ENCODE measurements at regions not wholly inside any gene's neighbourhood (a gene's known extent, or its start where the extent isn't known, plus 50 kb on each side); places are given as distances from the start of the nearest gene placed in this dataset.
A peak's percentile ranks its signal among the peaks of the same experiment; 100 is the strongest.
"Not testable (repeated sequence)": the region's sequence is repeated elsewhere in the genome, so short reads cannot be mapped to it uniquely, and the experiment has no call there.

GRCh38 chr11:71707083-71707482 is 124.4 kb upstream of the KRTAP5-11 start:
- H3K4me1 Mint-ChIP-seq (ENCODE audit: low read depth); H3K4me3 Mint-ChIP-seq; H3K36me3 Mint-ChIP-seq (ENCODE audit: low read depth); DNase-seq (ENCODE audit: low spot score); H3K27me3 Mint-ChIP-seq (ENCODE audit: low read depth); H3K27ac Mint-ChIP-seq; H3K9me3 Mint-ChIP-seq: not testable (repeated sequence)

DNA sequence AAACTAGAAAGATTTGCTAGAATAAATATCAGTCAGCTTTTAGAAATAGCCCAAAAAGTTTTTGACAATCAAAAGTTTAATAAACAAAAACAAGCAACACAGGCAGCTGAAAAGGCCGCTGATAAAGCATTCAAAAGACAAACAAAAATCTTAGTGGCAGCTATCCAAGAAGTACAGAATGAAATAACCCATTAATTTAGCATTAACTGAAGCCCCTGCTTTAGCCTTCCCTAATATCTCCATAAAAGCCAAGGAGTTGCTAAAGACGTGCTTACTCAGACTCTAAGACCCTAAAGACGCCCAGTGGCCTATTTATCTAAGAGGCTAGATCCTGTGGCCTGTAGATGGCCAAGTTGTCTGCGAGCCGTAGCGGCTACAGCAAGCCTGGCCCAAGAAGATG is 123.5 kb upstream of the DEFB108B start:
- H3K27me3 Mint-ChIP-seq (ENCODE audit: low read depth); H3K4me3 Mint-ChIP-seq; H3K27ac Mint-ChIP-seq; H3K4me1 Mint-ChIP-seq (ENCODE audit: low read depth); DNase-seq (ENCODE audit: low spot score); H3K36me3 Mint-ChIP-seq (ENCODE audit: low read depth); H3K9me3 Mint-ChIP-seq: not testable (repeated sequence)

DNA sequence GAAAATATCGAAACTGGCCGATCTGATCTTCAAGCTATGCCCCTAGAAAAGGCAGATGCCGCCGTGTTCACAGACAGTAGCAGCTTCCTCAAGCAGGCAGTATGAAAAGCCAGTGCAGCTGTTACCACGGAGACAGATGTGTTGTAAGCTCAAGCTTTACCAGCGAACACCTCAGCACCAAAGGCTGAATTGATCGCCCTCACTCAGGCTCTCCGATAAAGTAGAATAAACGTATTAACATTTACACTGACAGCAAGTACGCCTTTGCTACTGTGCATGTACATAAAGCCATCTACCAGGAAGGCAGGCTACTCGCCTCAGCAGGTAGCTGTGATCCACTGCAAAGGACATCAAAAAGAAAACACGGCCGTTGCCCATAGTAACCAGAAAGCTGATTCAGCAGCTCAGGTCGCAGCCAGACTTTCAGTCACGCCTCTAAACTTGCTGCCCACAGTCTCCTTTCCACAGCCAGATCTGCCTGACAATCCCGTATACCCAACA is 122.8 kb upstream of the DEFB108B start:
- DNase-seq (ENCODE audit: low spot score), result peak; percentile 5
- H3K9me3 Mint-ChIP-seq; H3K27me3 Mint-ChIP-seq (ENCODE audit: low read depth); H3K4me1 Mint-ChIP-seq (ENCODE audit: low read depth); H3K27ac Mint-ChIP-seq; H3K36me3 Mint-ChIP-seq (ENCODE audit: low read depth); H3K4me3 Mint-ChIP-seq: not testable (repeated sequence)

DNA sequence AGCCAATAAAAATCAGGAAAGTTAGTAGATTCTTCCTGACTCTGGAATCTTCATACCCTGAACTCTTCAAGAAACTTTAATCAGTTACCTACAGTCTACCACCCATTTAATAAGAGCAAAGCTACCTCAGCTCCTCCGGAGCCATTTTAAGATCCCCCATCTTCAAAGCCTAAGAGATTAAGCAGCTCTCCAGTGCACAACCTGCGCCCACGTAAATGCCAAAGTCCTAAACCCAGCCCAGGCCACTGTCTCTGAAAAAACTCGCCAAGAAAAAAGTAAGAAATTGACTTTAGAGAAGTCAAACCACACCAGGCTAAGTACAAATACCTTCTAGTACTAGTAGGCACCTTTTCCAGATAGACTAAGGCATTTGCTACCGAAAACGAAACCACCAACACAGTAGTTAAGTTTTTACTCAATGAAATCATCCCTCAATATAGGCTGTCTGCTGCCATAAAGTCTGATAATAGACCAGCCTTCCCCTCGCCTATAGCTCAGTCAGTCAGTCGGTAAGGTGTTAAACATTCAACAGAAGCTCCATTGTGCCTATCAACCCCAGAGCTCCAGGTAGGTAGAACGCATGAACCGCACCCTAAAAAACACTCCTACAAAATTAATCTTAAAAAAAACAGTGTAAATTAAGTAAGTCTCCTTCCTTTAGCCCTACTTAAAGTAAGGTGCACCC is 122.2 kb upstream of the DEFB108B start:
- H3K4me3 Mint-ChIP-seq, H3K27ac Mint-ChIP-seq: not testable (repeated sequence)

DNA sequence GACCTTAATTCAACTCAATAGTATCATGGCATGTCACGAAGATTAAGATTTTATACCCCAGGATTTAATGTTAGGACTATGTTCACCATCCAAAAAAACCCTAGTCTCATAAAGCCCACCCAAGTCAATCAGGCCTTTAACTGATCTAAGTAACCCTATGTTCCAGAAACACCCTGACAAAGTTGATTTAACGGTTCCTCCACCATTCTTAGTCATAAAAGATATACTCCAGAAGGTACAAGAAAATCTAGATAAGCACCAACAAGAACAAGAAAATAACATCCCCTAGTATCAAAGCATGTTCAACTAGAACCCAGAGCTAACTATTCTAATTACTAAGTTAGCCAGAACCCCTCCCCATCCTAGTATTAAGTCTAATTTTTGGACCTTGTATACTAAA is 120.7 kb upstream of the DEFB108B start:
- H3K9me3 Mint-ChIP-seq; H3K27ac Mint-ChIP-seq; DNase-seq (ENCODE audit: low spot score); H3K36me3 Mint-ChIP-seq (ENCODE audit: low read depth); H3K4me3 Mint-ChIP-seq; H3K4me1 Mint-ChIP-seq (ENCODE audit: low read depth); H3K27me3 Mint-ChIP-seq (ENCODE audit: low read depth): not testable (repeated sequence)

More for the DNA sequence above, 122.2 kb upstream of the DEFB108B start:
- H3K36me3 Mint-ChIP-seq (ENCODE audit: low read depth); H3K4me1 Mint-ChIP-seq (ENCODE audit: low read depth); H3K27me3 Mint-ChIP-seq (ENCODE audit: low read depth); H3K9me3 Mint-ChIP-seq: not testable (repeated sequence)
- DNase-seq (ENCODE audit: low spot score), result peak; percentile 5

DNA sequence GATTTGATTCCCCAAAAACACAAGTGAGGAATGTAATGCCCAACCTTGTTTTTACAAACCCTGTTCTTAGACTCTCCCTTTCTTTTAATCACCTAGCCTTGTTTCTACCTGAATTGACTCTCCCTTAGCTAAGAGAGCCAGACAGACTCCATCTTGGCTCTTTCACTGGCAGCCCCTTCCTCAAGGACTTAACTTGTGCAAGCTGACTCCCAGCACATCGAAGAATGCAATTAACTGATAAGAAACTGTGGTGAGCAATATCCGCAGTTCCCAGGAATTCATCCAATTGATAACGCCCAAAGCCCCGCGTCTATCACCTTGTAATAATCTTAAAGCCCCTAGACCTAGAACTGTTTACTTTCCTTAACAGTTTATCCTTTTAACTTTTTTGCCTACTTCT is 120.2 kb upstream of the DEFB108B start:
- not testable (repeated sequence) for DNase-seq (ENCODE audit: low spot score); H3K4me1 Mint-ChIP-seq (ENCODE audit: low read depth); H3K27ac Mint-ChIP-seq; H3K36me3 Mint-ChIP-seq (ENCODE audit: low read depth); H3K27me3 Mint-ChIP-seq (ENCODE audit: low read depth); H3K4me3 Mint-ChIP-seq; H3K9me3 Mint-ChIP-seq

DNA sequence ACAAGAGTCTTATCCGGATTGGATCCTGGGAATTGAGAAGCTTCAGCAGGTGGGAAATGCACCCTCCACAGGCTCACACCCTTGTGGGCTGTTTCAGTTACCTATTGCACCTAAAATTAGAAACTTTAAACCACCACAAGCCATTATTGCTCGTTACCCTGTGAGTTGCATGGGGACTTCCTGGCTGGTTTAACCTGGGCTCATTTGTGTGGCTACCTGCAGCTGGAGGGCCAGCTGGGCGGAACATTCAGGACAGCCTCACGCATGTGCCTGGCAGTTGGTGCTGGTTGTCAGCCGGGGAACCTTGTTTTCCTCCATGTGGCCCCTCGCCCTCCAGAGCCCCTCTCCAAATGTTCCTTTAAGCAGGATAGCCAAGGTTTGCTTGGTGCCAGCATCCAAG is 118.5 kb upstream of the DEFB108B start:
- not testable (repeated sequence) for H3K27me3 Mint-ChIP-seq (ENCODE audit: low read depth); H3K9me3 Mint-ChIP-seq; H3K36me3 Mint-ChIP-seq (ENCODE audit: low read depth); H3K4me1 Mint-ChIP-seq (ENCODE audit: low read depth); H3K27ac Mint-ChIP-seq; H3K4me3 Mint-ChIP-seq; DNase-seq (ENCODE audit: low spot score)

GRCh38 chr11:71721840-71722239 is 111.2 kb upstream of the DEFB108B start:
- H3K27ac Mint-ChIP-seq, result not testable (repeated sequence)

DNA sequence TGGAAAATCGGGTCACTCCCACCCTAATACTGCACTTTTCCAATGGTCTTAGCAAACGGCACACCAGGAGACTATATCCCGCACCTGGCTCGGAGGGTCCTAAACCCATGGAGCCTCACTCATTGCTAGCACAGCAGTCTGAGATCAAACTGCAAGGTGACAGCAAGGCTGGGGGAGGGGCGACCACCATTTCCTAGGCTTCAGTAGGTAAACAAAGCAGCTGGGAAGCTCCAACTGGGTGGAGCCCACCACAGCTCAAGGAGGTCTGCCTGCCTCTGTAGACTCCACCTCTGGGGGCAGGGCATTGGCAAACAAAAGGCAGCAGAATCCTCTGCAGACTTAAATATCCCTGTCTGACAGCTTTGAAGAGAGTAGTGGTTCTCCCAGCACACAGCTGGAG is 109.0 kb upstream of the DEFB108B start:
- H3K36me3 Mint-ChIP-seq (ENCODE audit: low read depth); H3K4me3 Mint-ChIP-seq; H3K4me1 Mint-ChIP-seq (ENCODE audit: low read depth); DNase-seq (ENCODE audit: low spot score); H3K9me3 Mint-ChIP-seq; H3K27ac Mint-ChIP-seq: not testable (repeated sequence)
- H3K27me3 Mint-ChIP-seq (ENCODE audit: low read depth), result peaks cover 25% of the 10 kb centered on the region

More at GRCh38 chr11:71721840-71722239, 111.2 kb upstream of the DEFB108B start:
- H3K9me3 Mint-ChIP-seq; DNase-seq (ENCODE audit: low spot score); H3K36me3 Mint-ChIP-seq (ENCODE audit: low read depth); H3K4me1 Mint-ChIP-seq (ENCODE audit: low read depth); H3K4me3 Mint-ChIP-seq: not testable (repeated sequence)
- peaks cover 19% of the 10 kb centered on the region for H3K27me3 Mint-ChIP-seq (ENCODE audit: low read depth)

- not testable (repeated sequence) for H3K9me3 Mint-ChIP-seq; H3K36me3 Mint-ChIP-seq (ENCODE audit: low read depth); DNase-seq (ENCODE audit: low spot score); H3K27ac Mint-ChIP-seq; H3K4me1 Mint-ChIP-seq (ENCODE audit: low read depth); H3K4me3 Mint-ChIP-seq
- H3K27me3 Mint-ChIP-seq (ENCODE audit: low read depth), result peaks cover 16% of the 10 kb centered on the region
Observed at GRCh38 chr11:71730748-71731147, 102.3 kb upstream of the DEFB108B start.

DNA sequence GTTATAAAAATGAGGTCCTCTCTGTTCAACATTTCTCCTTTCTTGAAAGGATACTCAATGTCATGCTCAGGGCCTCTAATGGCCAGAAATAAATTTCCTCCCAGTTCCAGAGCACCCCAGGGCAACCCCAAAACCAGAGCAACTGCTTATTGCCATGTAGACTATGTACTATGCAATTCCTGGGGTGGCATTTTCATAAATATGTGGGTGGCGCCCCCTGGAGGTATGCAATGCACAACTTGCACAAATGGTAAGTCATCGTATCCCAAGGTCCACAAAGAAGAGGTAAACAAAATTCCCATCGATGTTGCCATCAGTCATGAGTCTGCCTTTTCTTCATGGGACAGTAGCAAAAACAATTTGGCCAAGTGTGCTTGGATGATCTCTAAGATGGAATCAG is 98.6 kb upstream of the DEFB108B start:
- not testable (repeated sequence) for H3K27me3 Mint-ChIP-seq (ENCODE audit: low read depth); DNase-seq (ENCODE audit: low spot score); H3K9me3 Mint-ChIP-seq; H3K4me1 Mint-ChIP-seq (ENCODE audit: low read depth); H3K4me3 Mint-ChIP-seq; H3K27ac Mint-ChIP-seq; H3K36me3 Mint-ChIP-seq (ENCODE audit: low read depth)

GRCh38 chr11:71738317-71738716 is 94.7 kb upstream of the DEFB108B start:
- not testable (repeated sequence) for H3K9me3 Mint-ChIP-seq, H3K27ac Mint-ChIP-seq, H3K4me3 Mint-ChIP-seq

GRCh38 chr11:71743385-71743784 is 89.6 kb upstream of the DEFB108B start:
- not testable (repeated sequence) for H3K4me3 Mint-ChIP-seq; H3K36me3 Mint-ChIP-seq (ENCODE audit: low read depth); H3K27ac Mint-ChIP-seq; DNase-seq (ENCODE audit: low spot score); H3K9me3 Mint-ChIP-seq; H3K4me1 Mint-ChIP-seq (ENCODE audit: low read depth)
- H3K27me3 Mint-ChIP-seq (ENCODE audit: low read depth), result peaks cover 19% of the 10 kb centered on the region

More at GRCh38 chr11:71738317-71738716, 94.7 kb upstream of the DEFB108B start:
- H3K27me3 Mint-ChIP-seq (ENCODE audit: low read depth), result peaks cover 12% of the 10 kb centered on the region
- not testable (repeated sequence) for H3K36me3 Mint-ChIP-seq (ENCODE audit: low read depth); H3K4me1 Mint-ChIP-seq (ENCODE audit: low read depth); DNase-seq (ENCODE audit: low spot score)

GRCh38 chr11:71745656-71746055 is 87.3 kb upstream of the DEFB108B start:
- not testable (repeated sequence) for H3K4me3 Mint-ChIP-seq; H3K27ac Mint-ChIP-seq; DNase-seq (ENCODE audit: low spot score); H3K9me3 Mint-ChIP-seq; H3K36me3 Mint-ChIP-seq (ENCODE audit: low read depth); H3K4me1 Mint-ChIP-seq (ENCODE audit: low read depth)
- H3K27me3 Mint-ChIP-seq (ENCODE audit: low read depth), result peaks cover 32% of the 10 kb centered on the region

- not testable (repeated sequence) for H3K9me3 Mint-ChIP-seq; H3K4me3 Mint-ChIP-seq; DNase-seq (ENCODE audit: low spot score); H3K4me1 Mint-ChIP-seq (ENCODE audit: low read depth); H3K27ac Mint-ChIP-seq; H3K36me3 Mint-ChIP-seq (ENCODE audit: low read depth)
- peaks cover 33% of the 10 kb centered on the region for H3K27me3 Mint-ChIP-seq (ENCODE audit: low read depth)
Observed at GRCh38 chr11:71746263-71746662, 86.7 kb upstream of the DEFB108B start.

Data from T-helper 2 cell treated with Interferon-gamma antibody and Interleukin-4, amounts not matched to agents 5 μg/mL and 100 μg/mL, for 36 hours (primary cell).